Mesodermal cell (in vitro differentiated cells): ENCODE measurements at regions not wholly inside any gene's neighbourhood (a gene's known extent, or its start where the extent isn't known, plus 50 kb on each side); places are given as distances from the start of the nearest gene placed in this dataset.

Experiments
- H3K27ac ChIP-seq: 2 replicates; pipeline ENCODE4 v1.7.0; 2013; ENCODE audit warnings: mild to moderate bottlenecking, low read depth, low read length, moderate library complexity; ENCODE audit not compliant: severe bottlenecking
- H3K36me3 ChIP-seq: 2 replicates; pipeline ENCODE4 v1.7.1; 2013; ENCODE audit warnings: mild to moderate bottlenecking, low read length, moderate library complexity; ENCODE audit not compliant: control insufficient read depth, insufficient read depth
- H3K4me1 ChIP-seq: one replicate; pipeline ENCODE4 v1.7.1; 2013; ENCODE audit warnings: mild to moderate bottlenecking, low read length; ENCODE audit not compliant: insufficient read depth, control insufficient read depth, poor library complexity, severe bottlenecking
- H3K4me3 ChIP-seq: 2 replicates; pipeline ENCODE4 v1.7.0; 2013; ENCODE audit warnings: low read length, control low read depth, mild to moderate bottlenecking; ENCODE audit not compliant: insufficient read depth, poor library complexity, severe bottlenecking; ENCODE audit errors: extremely low read depth
- H3K9me3 ChIP-seq: 2 replicates; pipeline ENCODE4 v1.7.1; 2013; ENCODE audit warnings: mild to moderate bottlenecking, low read length, moderate library complexity; ENCODE audit not compliant: control insufficient read depth
- whole genome bisulfite sequencing, 2 experiments: methylation state at CpG; one replicate each; pipeline ENCODE4 v1.1.5; 2013; ENCODE audit warnings: missing lambda C conversion rate in 2 of 2; ENCODE audit not compliant: insufficient coverage in 2 of 2; 5-methylcytosine and 5-hydroxymethylcytosine counted together

DNA sequence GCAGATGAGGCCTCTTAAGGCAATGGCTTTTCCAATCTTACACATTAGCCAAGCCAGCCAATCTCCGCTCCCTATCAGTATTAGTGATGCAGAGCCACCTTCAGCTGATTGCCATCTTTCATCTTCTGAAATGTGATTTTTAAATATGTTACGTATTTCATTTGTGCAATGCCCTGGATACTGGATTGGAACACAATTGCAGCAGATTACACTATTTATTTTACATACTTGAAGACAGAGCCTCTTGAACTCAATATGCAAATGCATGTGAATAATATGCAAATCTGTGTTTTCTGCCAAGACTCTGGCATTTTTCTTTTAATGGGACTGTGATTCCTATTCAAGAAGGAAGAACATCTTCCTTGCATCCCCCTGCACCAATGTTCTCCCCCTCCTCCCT lies 90.5 kb downstream of the GRIN2B start:
- Histone ChIP-seq H3K4me3 (no peak overlapping the region), H3K36me3 (no peaks in the 10 kb centered on the region), H3K4me1 (no peaks in the 10 kb centered on the region), H3K27ac (no peak overlapping the region), H3K9me3 (no peaks in the 10 kb centered on the region)
- WGBS, 2 experiments = no CpG with 5 or more reads among the region's 2 CpGs

DNA sequence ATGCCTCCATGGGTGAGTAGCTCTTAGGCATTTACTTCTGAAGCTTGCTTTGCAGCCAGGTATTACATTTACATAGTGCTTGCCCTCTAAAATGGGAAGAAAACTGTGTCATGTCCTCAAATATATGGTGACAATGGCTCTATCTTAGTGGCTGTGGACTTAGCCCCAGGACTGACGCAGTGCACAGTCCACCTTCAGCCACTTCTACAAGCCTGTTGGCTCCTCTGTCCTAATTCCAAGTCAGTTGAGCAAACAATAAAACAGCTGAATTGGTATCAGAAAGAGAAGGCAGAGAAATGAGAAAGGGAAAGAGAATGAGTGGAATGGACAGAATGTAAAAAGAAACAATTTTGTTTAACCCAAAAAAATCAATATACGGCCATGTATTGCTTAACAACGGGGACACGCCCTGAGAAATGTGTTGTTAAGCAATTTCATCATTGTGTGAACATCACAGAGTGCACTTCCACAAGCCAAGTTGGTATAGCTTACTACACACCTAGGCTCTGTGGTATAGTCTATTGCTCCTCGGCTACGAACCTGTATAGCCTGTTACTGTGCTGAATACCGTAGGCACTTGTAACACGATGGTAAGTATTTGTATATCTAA lies 93.5 kb downstream of the GRIN2B start:
- Histone ChIP-seq H3K4me1 (no peaks in the 10 kb centered on the region), H3K27ac (no peak overlapping the region)
- WGBS, 2 experiments = 100% methylated on average over 3 of the region's 8 CpGs; no CpG with 5 or more reads in 1 of the 2 experiments

DNA sequence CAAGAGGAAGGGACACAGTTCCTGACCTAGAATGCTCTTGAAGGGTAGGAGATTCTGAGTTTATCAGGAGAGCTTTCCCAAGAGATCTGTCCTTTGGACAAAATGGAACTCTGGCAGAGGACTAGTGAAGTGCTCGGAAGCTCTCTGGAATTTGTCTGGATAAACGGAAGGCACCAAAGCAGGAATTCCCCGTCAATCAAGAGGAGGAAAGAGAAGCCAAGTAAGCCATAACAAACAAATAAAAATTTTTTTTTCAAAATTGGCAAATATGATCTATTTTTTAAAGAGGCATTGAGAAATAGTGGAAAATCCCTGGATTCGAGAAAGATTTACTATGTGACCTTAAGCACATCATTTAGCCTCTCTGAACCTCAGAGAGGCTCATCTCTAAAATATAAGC lies 99.2 kb downstream of the GRIN2B start:
- Histone ChIP-seq H3K36me3 (no peaks in the 10 kb centered on the region), H3K27ac (no peak overlapping the region), H3K4me3 (no peak overlapping the region), H3K9me3 (no peaks in the 10 kb centered on the region), H3K4me1 (no peaks in the 10 kb centered on the region)
- 90% methylated on average over 3 of the region's 4 CpGs; no CpG with 5 or more reads in 1 of the 2 experiments for WGBS, 2 experiments

More for the DNA sequence above, 93.5 kb downstream of the GRIN2B start:
- H3K36me3 ChIP-seq = no peaks in the 10 kb centered on the region
- H3K4me3 ChIP-seq = no peak overlapping the region
- no peaks in the 10 kb centered on the region for H3K9me3 ChIP-seq

DNA sequence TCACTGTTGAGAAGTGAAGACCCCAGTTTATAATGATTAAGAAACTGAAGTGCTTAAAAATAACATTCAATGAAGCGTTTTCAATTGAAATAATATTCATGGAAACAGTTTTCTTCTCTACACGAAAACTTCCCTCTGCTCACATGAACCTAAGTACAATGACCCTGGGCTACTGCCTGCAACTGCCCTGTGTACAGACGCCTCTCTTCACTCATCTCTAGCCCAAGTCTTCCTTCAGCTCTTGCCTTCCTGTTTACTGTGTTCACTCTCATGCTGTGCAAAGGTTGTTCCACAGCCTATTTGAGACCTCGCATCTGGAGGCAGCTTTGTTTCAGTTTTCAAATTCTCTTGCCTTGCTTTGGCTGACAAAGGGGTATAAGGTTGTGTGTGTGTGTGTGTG lies 100.8 kb downstream of the GRIN2B start:
- 81% methylated on average over 3 of the region's 4 CpGs for WGBS, 2 experiments
- Histone ChIP-seq H3K4me3 (no peak overlapping the region), H3K4me1 (no peaks in the 10 kb centered on the region), H3K27ac (no peak overlapping the region), H3K36me3 (no peaks in the 10 kb centered on the region), H3K9me3 (no peaks in the 10 kb centered on the region)

DNA sequence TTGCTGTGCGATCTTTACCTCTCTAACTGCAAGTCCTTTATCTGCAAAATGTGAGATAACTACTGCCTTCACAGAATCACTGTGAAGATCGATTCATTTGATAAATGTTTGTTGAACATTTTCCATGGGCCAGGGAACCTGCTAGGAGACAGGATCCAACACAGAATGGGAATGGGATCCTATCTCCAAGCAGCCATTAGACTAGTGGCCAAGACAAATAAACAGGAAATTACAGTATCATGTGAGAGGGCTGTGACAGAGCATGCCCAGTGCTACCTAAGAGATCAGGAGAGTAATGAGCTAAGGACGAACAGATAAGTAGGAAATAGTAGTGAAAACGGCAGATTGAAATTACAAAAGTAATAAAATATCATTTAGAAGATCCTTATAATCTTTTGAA lies 105.7 kb downstream of the GRIN2B start:
- H3K9me3 ChIP-seq = no peaks in the 10 kb centered on the region
- no peak overlapping the region for H3K4me3 ChIP-seq
- H3K4me1 ChIP-seq = no peaks in the 10 kb centered on the region
- WGBS, 2 experiments = 90 to 100% methylated on average over 2 of the region's 4 CpGs
- no peaks in the 10 kb centered on the region for H3K36me3 ChIP-seq
- H3K27ac ChIP-seq = no peak overlapping the region

DNA sequence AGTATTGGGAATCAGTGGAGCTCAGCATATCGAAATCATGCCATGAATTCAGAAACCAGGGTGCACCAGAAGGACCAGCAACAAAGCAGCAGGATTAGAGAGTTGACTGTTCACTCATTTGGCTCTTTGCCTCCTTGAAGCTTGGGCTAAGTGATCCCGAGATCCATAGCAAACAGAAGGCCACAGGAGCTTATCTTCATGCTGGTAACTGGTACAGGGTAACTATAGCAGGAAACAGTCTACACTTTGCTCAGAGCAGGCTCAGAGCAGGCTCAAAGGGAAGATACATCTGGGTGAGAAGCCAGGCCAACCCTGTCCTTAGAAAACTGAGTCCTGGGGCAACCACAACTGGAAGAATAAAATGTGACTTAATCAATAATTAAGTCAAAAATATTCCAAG lies 111.1 kb downstream of the GRIN2B start:
- H3K36me3 ChIP-seq = no peaks in the 10 kb centered on the region
- H3K27ac ChIP-seq = no peak overlapping the region
- no peak overlapping the region for H3K4me3 ChIP-seq
- no peaks in the 10 kb centered on the region for H3K9me3 ChIP-seq
- 86 to 93% methylated on average over 2 of the region's 2 CpGs for WGBS, 2 experiments
- no peaks in the 10 kb centered on the region for H3K4me1 ChIP-seq

DNA sequence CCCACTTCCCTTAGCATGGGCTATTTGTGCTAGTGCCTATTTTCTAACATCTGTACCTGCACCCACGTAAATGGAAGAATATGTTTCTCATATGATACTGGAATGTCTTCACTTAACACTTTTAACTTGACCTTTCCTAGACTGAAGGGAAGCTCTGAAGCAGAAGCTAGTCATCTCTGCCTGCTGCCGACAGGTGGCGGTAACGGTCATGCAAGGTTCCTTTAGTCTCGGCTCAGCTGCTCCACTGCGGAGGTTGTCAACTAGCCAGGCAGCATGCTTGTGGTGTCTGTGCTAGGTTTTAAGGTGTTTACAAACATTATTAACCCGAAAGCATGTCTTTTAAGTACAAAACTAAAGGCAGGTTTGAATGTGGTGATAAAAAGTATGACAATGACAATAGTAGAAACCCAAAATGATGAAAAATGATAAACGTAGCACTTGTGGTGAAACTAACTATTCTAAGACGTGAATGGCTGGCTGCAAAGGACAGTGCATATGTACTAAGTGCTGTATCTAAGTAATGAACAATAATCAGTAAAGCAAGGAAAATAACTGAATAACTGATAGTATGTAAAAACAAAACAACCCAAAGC lies 117.2 kb downstream of the GRIN2B start:
- Histone ChIP-seq H3K27ac (no peak overlapping the region), H3K36me3 (no peaks in the 10 kb centered on the region), H3K4me3 (no peak overlapping the region), H3K4me1 (no peaks in the 10 kb centered on the region), H3K9me3 (no peaks in the 10 kb centered on the region)
- WGBS, 2 experiments = 0 to 33% methylated on average over 3 to 6 of the region's 9 CpGs

DNA sequence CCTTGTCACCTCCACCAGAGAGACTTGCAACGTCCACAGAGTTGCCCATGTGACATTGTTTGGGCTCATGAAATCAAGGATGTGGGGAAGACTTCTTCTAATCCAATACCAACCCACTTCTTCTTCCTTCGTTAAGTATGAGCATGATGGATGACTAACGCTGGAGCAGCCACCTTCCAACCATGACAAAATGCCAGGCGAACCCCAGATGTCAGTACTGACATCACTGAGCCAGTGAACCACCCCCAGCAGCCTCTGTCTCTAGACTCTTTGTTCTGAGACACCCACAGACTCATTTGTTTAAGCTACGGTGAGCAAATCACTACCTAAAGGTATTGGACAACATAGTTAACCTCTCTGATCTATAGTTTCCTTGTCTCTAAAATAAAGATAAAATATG lies 123.7 kb downstream of the GRIN2B start:
- 75 to 93% methylated on average over 3 of the region's 5 CpGs for WGBS, 2 experiments
- H3K27ac ChIP-seq = no peak overlapping the region
- H3K9me3 ChIP-seq = no peaks in the 10 kb centered on the region
- H3K4me1 ChIP-seq = no peaks in the 10 kb centered on the region
- no peak overlapping the region for H3K4me3 ChIP-seq
- no peaks in the 10 kb centered on the region for H3K36me3 ChIP-seq

DNA sequence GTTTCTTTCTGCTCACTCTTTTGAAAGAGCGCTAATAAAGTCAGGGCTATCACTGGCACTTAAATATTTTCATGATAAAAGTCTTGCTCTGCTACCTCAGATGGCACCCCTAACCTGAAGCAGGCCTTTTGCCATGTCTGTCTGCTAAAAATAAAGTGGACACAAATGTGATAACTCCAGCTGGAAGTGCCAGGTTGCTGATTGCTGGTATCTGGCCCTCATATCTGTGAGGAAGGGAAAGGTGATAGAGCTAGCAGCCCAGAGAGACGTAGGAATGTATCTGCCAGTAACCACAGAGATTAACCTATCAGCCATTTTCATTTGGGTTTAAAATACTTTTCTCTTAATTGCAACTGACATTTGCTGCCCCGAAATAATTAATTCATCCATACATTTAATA lies 127.9 kb downstream of the GRIN2B start:
- Histone ChIP-seq H3K36me3 (no peaks in the 10 kb centered on the region), H3K9me3 (no peaks in the 10 kb centered on the region), H3K4me1 (no peaks in the 10 kb centered on the region), H3K27ac (no peak overlapping the region), H3K4me3 (no peak overlapping the region)
- WGBS, 2 experiments = 100% methylated on average over 1 of the region's 3 CpGs; no CpG with 5 or more reads in 1 of the 2 experiments

DNA sequence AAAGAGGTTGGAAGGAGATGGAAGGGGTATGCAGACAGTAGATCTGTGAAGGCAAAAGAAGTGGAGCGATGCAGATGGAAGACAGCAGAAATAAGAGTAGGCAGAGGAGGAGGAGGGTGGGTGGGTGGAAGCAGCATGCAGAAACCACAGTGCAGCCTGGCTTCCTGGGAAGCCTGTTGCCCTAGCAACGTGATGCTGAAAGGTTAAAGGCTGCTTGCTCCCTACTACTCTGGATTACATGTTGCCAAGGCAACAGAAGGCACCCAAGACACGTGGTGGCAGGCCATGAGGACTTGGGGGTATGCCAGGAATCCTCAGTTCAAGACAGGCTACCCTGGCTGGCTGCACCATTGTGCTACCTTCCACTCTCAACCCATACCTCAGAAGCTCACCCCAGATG lies 129.6 kb downstream of the GRIN2B start:
- Histone ChIP-seq H3K27ac (no peak overlapping the region), H3K4me3 (no peak overlapping the region), H3K9me3 (no peaks in the 10 kb centered on the region), H3K4me1 (no peaks in the 10 kb centered on the region), H3K36me3 (no peaks in the 10 kb centered on the region)
- WGBS, 2 experiments = 21 to 26% methylated on average over 2 of the region's 3 CpGs

DNA sequence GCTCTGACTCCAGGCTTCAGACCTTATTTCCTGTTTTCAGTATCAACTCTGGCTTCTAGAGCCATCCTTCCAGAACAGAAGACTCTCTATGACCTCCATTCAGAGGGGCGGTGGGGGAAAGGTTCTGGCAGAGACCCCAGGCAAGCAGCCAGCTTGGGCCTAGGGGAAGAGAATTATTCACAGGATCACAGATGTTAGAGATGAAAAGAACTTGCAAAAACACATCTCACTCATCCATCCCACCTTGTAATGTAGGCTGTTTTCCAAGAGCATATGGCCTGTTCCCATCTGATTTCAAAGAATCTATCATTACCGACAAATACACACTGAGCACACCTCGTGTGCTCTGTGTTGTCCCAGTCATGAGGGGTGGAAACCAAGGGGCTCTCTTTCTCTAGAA lies 131.9 kb downstream of the GRIN2B start:
- 93 to 94% methylated on average over 2 of the region's 3 CpGs for WGBS, 2 experiments
- Histone ChIP-seq H3K27ac (no peak overlapping the region), H3K4me1 (no peaks in the 10 kb centered on the region), H3K36me3 (no peaks in the 10 kb centered on the region), H3K9me3 (no peaks in the 10 kb centered on the region), H3K4me3 (no peak overlapping the region)
